Naive thymus-derived CD4-positive, alpha-beta T cell (primary cell): ENCODE measurements at regions not wholly inside any gene's neighbourhood (a gene's known extent, or its start where the extent isn't known, plus 50 kb on each side); places are given as distances from the start of the nearest gene placed in this dataset.

ENCODE experiments used
- ATAC-seq: fragments of 150-1000 bp; cut with Tn5 transposase; 2 replicates; pipeline ENCODE4 v1.10.0; 2021; ENCODE audit warnings: mild to moderate bottlenecking, moderate library complexity
- CTCF ChIA-PET: fragments of 350-600 bp; sonication (Branson Sonifier 250); formaldehyde crosslinking; loops from one replicate; lab custom pipeline; 2021; ENCODE audit warnings: antibody characterized with exemption; lab: Charles Lee
- POLR2A ChIA-PET: fragments of 350-600 bp; sonication (Branson Sonifier 250); formaldehyde crosslinking; loops from one replicate; lab custom pipeline; 2021; ENCODE audit warnings: antibody characterized with exemption, inconsistent platforms; lab: Charles Lee
- DNase-seq, 9 donors: peaks; one replicate each; pipeline versions ENCODE4 v3.0.0 to v3.0.0-alpha.2; 2020 to 2022; ENCODE audit warnings: mixed read lengths in 1 of 9
- H3K27ac ChIP-seq: one replicate; pipeline ENCODE4 v1.7.0; 2013; ENCODE audit warnings: mild to moderate bottlenecking, low read depth, low read length, moderate library complexity
- H3K27me3 ChIP-seq, 2 donors: one replicate each; pipeline ENCODE4 v1.7.0; 2013; ENCODE audit warnings: low read length in 2 of 2, mild to moderate bottlenecking in 2 of 2, moderate library complexity in 2 of 2; ENCODE audit not compliant: control insufficient read depth in 2 of 2, insufficient read depth in 2 of 2
- H3K36me3 ChIP-seq, 3 experiments: 1 replicate in 2 of 3; 2 replicates in 1 of 3; pipeline ENCODE4 v1.7.0; 2013; ENCODE audit warnings: low read length in 3 of 3, mild to moderate bottlenecking in 3 of 3, moderate library complexity in 1 of 3; ENCODE audit not compliant: insufficient read depth in 3 of 3, control insufficient read depth in 2 of 3
- H3K4me1 ChIP-seq, 2 donors: one replicate each; pipeline ENCODE4 v1.7.0; 2013; ENCODE audit warnings: low read length in 2 of 2, mild to moderate bottlenecking in 2 of 2, moderate library complexity in 1 of 2; ENCODE audit not compliant: control insufficient read depth in 2 of 2, insufficient read depth in 2 of 2
- H3K4me3 ChIP-seq: 2 replicates; pipeline ENCODE4 v1.7.0; 2013; ENCODE audit warnings: mild to moderate bottlenecking, low read length
- H3K9me3 ChIP-seq, 3 experiments: 1 replicate in 2 of 3; 2 replicates in 1 of 3; pipeline ENCODE4 v1.7.0; 2013; ENCODE audit warnings: low read length in 3 of 3; ENCODE audit not compliant: control insufficient read depth in 2 of 3
- H3K27ac Mint-ChIP-seq, 9 donors: one replicate each; pipeline ENCODE4 v1.8.0; 2020 to 2022; ENCODE audit warnings: mixed read lengths in 9 of 9, mild to moderate bottlenecking in 8 of 9, moderate library complexity in 5 of 9, inconsistent platforms in 2 of 9
- H3K27me3 Mint-ChIP-seq, 5 donors: one replicate each; pipeline ENCODE4 v1.8.0; 2021 to 2022; ENCODE audit warnings: mixed read lengths in 5 of 5, mild to moderate bottlenecking in 1 of 5
- H3K36me3 Mint-ChIP-seq, 5 donors: one replicate each; pipeline ENCODE4 v1.8.0; 2020 to 2022; ENCODE audit warnings: mixed read lengths in 5 of 5, mild to moderate bottlenecking in 3 of 5, inconsistent platforms in 1 of 5
- H3K4me1 Mint-ChIP-seq, 7 donors: one replicate each; pipeline ENCODE4 v1.8.0; 2020 to 2022; ENCODE audit warnings: mixed read lengths in 7 of 7, mild to moderate bottlenecking in 3 of 7, inconsistent platforms in 1 of 7
- H3K4me3 Mint-ChIP-seq, 10 donors: one replicate each; pipeline ENCODE4 v1.8.0; 2020 to 2022; ENCODE audit warnings: mild to moderate bottlenecking in 10 of 10, mixed read lengths in 10 of 10, moderate library complexity in 6 of 10, inconsistent platforms in 2 of 10
- H3K9me3 Mint-ChIP-seq, 11 donors: one replicate each; pipeline ENCODE4 v1.8.0; 2020 to 2022; ENCODE audit warnings: mixed read lengths in 11 of 11, mild to moderate bottlenecking in 4 of 11, inconsistent platforms in 1 of 11, moderate library complexity in 1 of 11
- intact Hi-C, 2 donors: fragments of 100-400 bp; cut with micrococcal nuclease; formaldehyde crosslinking; loops; one replicate each; pipeline ENCODE4 v1.15.1; 2023

- Histone ChIP-seq H3K4me1 (no peaks in the 10 kb centered on the region), H3K36me3 (no peaks in the 10 kb centered on the region), H3K27me3 (no peaks in the 10 kb centered on the region), H3K27ac (no peak overlapping the region), H3K4me3 (no peak overlapping the region), H3K9me3 (no peaks in the 10 kb centered on the region)
- Mint-ChIP-seq H3K27me3 (peaks cover 0 to 3% (median 0%) of the 10 kb centered on the region in 5 donors), H3K9me3 (no peaks in the 10 kb centered on the region), H3K27ac (no peak overlapping the region), H3K4me3 (no peak overlapping the region), H3K4me1 (no peaks in the 10 kb centered on the region), H3K36me3 (no peaks in the 10 kb centered on the region)
- ChIA-PET POLR2A (no interaction called here), CTCF (no interaction called here)
- DNase-seq = no peak
- intact Hi-C loops = no loop called here
- no peak for ATAC-seq
Measured at GRCh38 chr3:144060881-144061280, 89.3 kb downstream of the DIPK2A start.

- Mint-ChIP-seq H3K4me3 (no peak overlapping the region), H3K4me1 (no peaks in the 10 kb centered on the region)
Measured at GRCh38 chr3:144063306-144063705, 91.7 kb downstream of the DIPK2A start.

GRCh38 chr3:144067059-144067458, 95.4 kb downstream of the DIPK2A start:
- Histone ChIP-seq H3K36me3 (no peaks in the 10 kb centered on the region), H3K9me3 (peaks cover 0 to 13% (median 0%) of the 10 kb centered on the region in 3 experiments), H3K4me3 (no peak overlapping the region), H3K4me1 (no peaks in the 10 kb centered on the region), H3K27me3 (no peaks in the 10 kb centered on the region), H3K27ac (no peak overlapping the region)
- peaks cover 0 to 5% (median 3%) of the 10 kb centered on the region in 5 donors for H3K36me3 Mint-ChIP-seq
- H3K4me3 Mint-ChIP-seq = no peak overlapping the region
- peaks cover 0 to 31% (median 13%) of the 10 kb centered on the region in 11 donors for H3K9me3 Mint-ChIP-seq
- CTCF ChIA-PET = no interaction called here
- DNase-seq (no peak), ATAC-seq (no peak)
- H3K4me1 Mint-ChIP-seq = no peaks in the 10 kb centered on the region
- H3K27ac Mint-ChIP-seq = no peak overlapping the region
- POLR2A ChIA-PET = no interaction called here
- peaks cover 0 to 19% (median 11%) of the 10 kb centered on the region in 5 donors for H3K27me3 Mint-ChIP-seq
- intact Hi-C loops = no loop called here

More at GRCh38 chr3:144063306-144063705, 91.7 kb downstream of the DIPK2A start:
- Histone ChIP-seq H3K36me3 (no peaks in the 10 kb centered on the region), H3K4me3 (no peak overlapping the region), H3K4me1 (no peaks in the 10 kb centered on the region), H3K27me3 (no peaks in the 10 kb centered on the region), H3K9me3 (no peaks in the 10 kb centered on the region), H3K27ac (no peak overlapping the region)
- no peak for DNase-seq
- no peak for ATAC-seq
- Mint-ChIP-seq H3K27me3 (peaks cover 0 to 19% (median 11%) of the 10 kb centered on the region in 5 donors), H3K36me3 (no peaks in the 10 kb centered on the region), H3K27ac (no peak overlapping the region), H3K9me3 (peaks cover 0 to 3% (median 0%) of the 10 kb centered on the region in 11 donors)
- ChIA-PET POLR2A (no interaction called here), CTCF (no interaction called here)
- intact Hi-C loops = no loop called here

GRCh38 chr3:144073698-144074097, 102.1 kb downstream of the DIPK2A start:
- ATAC-seq (no peak), DNase-seq (no peak)
- Mint-ChIP-seq H3K4me1 (no peaks in the 10 kb centered on the region), H3K9me3 (peaks cover 5 to 45% (median 14%) of the 10 kb centered on the region in 11 donors), H3K27ac (no peak overlapping the region), H3K36me3 (peaks cover 0 to 5% (median 3%) of the 10 kb centered on the region in 5 donors), H3K4me3 (no peak overlapping the region), H3K27me3 (peaks cover 0 to 12% (median 0%) of the 10 kb centered on the region in 5 donors)
- no peak overlapping the region for H3K4me3 ChIP-seq
- ChIA-PET CTCF (no interaction called here), POLR2A (no interaction called here)
- no peaks in the 10 kb centered on the region for H3K4me1 ChIP-seq
- no peak overlapping the region for H3K27ac ChIP-seq
- intact Hi-C loops = no loop called here
- no peaks in the 10 kb centered on the region for H3K36me3 ChIP-seq
- H3K27me3 ChIP-seq = no peaks in the 10 kb centered on the region
- H3K9me3 ChIP-seq = peaks cover 0 to 20% (median 0%) of the 10 kb centered on the region in 3 experiments

GRCh38 chr3:144079634-144080033, 108.0 kb downstream of the DIPK2A start:
- H3K9me3 Mint-ChIP-seq = peaks cover 0 to 3% (median 0%) of the 10 kb centered on the region in 11 donors
- no peaks in the 10 kb centered on the region for H3K36me3 ChIP-seq

GRCh38 chr3:144084929-144085328, 113.3 kb downstream of the DIPK2A start:
- no peak for DNase-seq
- peaks cover 0 to 32% (median 6%) of the 10 kb centered on the region in 5 donors for H3K27me3 Mint-ChIP-seq
- ChIA-PET CTCF (no interaction called here), POLR2A (no interaction called here)
- H3K27ac ChIP-seq = no peak overlapping the region
- H3K4me3 ChIP-seq = no peak overlapping the region
- H3K9me3 ChIP-seq = no peaks in the 10 kb centered on the region
- no peak for ATAC-seq
- no peaks in the 10 kb centered on the region for H3K4me1 Mint-ChIP-seq
- H3K36me3 ChIP-seq = no peaks in the 10 kb centered on the region
- H3K27me3 ChIP-seq = no peaks in the 10 kb centered on the region
- intact Hi-C loops = no loop called here
- no peaks in the 10 kb centered on the region for H3K4me1 ChIP-seq
- H3K27ac Mint-ChIP-seq = no peak overlapping the region
- H3K9me3 Mint-ChIP-seq = no peaks in the 10 kb centered on the region
- H3K4me3 Mint-ChIP-seq = no peak overlapping the region
- H3K36me3 Mint-ChIP-seq = no peaks in the 10 kb centered on the region

More at GRCh38 chr3:144079634-144080033, 108.0 kb downstream of the DIPK2A start:
- ATAC-seq (no peak), DNase-seq (no peak)
- Histone ChIP-seq H3K27me3 (no peaks in the 10 kb centered on the region), H3K4me3 (no peak overlapping the region), H3K9me3 (no peaks in the 10 kb centered on the region), H3K27ac (no peak overlapping the region), H3K4me1 (no peaks in the 10 kb centered on the region)
- H3K4me1 Mint-ChIP-seq = no peaks in the 10 kb centered on the region
- intact Hi-C loops = no loop called here
- H3K27me3 Mint-ChIP-seq = peaks cover 4 to 23% (median 12%) of the 10 kb centered on the region in 5 donors
- ChIA-PET POLR2A (no interaction called here), CTCF (interaction anchor here (0.6 kb wide), 1 partner anchor 103 kb away, joined by 3 read pairs; no protein-coding TSS in a partner anchor)
- H3K27ac Mint-ChIP-seq = no peak overlapping the region
- H3K4me3 Mint-ChIP-seq = no peak overlapping the region
- H3K36me3 Mint-ChIP-seq = no peaks in the 10 kb centered on the region

- peaks cover 0 to 30% (median 5%) of the 10 kb centered on the region in 5 donors for H3K27me3 Mint-ChIP-seq
- H3K4me1 Mint-ChIP-seq = no peaks in the 10 kb centered on the region
- POLR2A ChIA-PET = no interaction called here
- CTCF ChIA-PET = no interaction called here
- H3K36me3 Mint-ChIP-seq = no peaks in the 10 kb centered on the region
- no peak overlapping the region for H3K27ac Mint-ChIP-seq
- no peaks in the 10 kb centered on the region for H3K9me3 Mint-ChIP-seq
- Histone ChIP-seq H3K9me3 (no peaks in the 10 kb centered on the region), H3K27me3 (no peaks in the 10 kb centered on the region), H3K27ac (no peak overlapping the region), H3K4me1 (no peaks in the 10 kb centered on the region), H3K4me3 (no peak overlapping the region), H3K36me3 (no peaks in the 10 kb centered on the region)
- DNase-seq (no peak), ATAC-seq (no peak)
- no peak overlapping the region for H3K4me3 Mint-ChIP-seq
- intact Hi-C loops = no loop called here
Measured at GRCh38 chr3:144085964-144086363, 114.3 kb downstream of the DIPK2A start.
